ENCODE measurements at regions not wholly inside any gene's neighbourhood (a gene's known extent, or its start where the extent isn't known, plus 50 kb on each side); places are given as distances from the start of the nearest gene placed in this dataset.
"Not testable (repeated sequence)": the region's sequence is repeated elsewhere in the genome, so short reads cannot be mapped to it uniquely, and the experiment has no call there.

- DNase-seq: no peak
Measured at GRCh38 chr1:93773049-93773838, 91.6 kb upstream of the BCAR3 start.

- no peak for DNase-seq
Measured at GRCh38 chr1:93771843-93772242, 90.2 kb upstream of the BCAR3 start.

GRCh38 chr1:93770640-93771039 is 89.0 kb upstream of the BCAR3 start:
- DNase-seq: no peak

- DNase-seq: no peak
Measured at GRCh38 chr1:93769777-93770176, 88.1 kb upstream of the BCAR3 start.

- no peak for DNase-seq
Measured at GRCh38 chr1:93768380-93768863, 86.8 kb upstream of the BCAR3 start.

- DNase-seq: no peak
Measured at GRCh38 chr1:93766451-93766850, 84.8 kb upstream of the BCAR3 start.

- DNase-seq: no peak
Measured at GRCh38 chr1:93765099-93765498, 83.5 kb upstream of the BCAR3 start.

GRCh38 chr1:93764366-93764750 is 82.7 kb upstream of the BCAR3 start:
- DNase-seq: no peak

GRCh38 chr1:93763704-93764365 is 82.2 kb upstream of the BCAR3 start:
- DNase-seq: no peak

- DNase-seq: peak; percentile 70
Measured at GRCh38 chr1:93758842-93759515, 77.3 kb upstream of the BCAR3 start.

- no peak for DNase-seq
Measured at GRCh38 chr1:93757256-93758036, 75.8 kb upstream of the BCAR3 start.

GRCh38 chr1:93756657-93757056 is 75.0 kb upstream of the BCAR3 start:
- DNase-seq: no peak

- DNase-seq: not testable (repeated sequence)
Measured at GRCh38 chr1:93755251-93755715, 73.6 kb upstream of the BCAR3 start.

GRCh38 chr1:93753791-93754763 is 72.4 kb upstream of the BCAR3 start:
- no peak for DNase-seq

GRCh38 chr1:93751377-93752250 is 70.0 kb upstream of the BCAR3 start:
- DNase-seq: no peak

- DNase-seq: no peak
Measured at GRCh38 chr1:93750955-93751354, 69.3 kb upstream of the BCAR3 start.

GRCh38 chr1:93749894-93750301 is 68.3 kb upstream of the BCAR3 start:
- no peak for DNase-seq

- DNase-seq: no peak
Measured at GRCh38 chr1:93749487-93749886, 67.8 kb upstream of the BCAR3 start.

- no peak for DNase-seq
Measured at GRCh38 chr1:93746021-93746812, 64.6 kb upstream of the BCAR3 start.

Data from activated CD4-positive, alpha-beta T cell treated with anti-CD3 and anti-CD28 coated beads, Interleukin-10, Interleukin-2, amounts not matched to agents 100 ng/mL and 50 ng/mL, durations not matched to agents 16 hours and 8 hours (primary cell).